IPS DF 6.9 (cell line): ENCODE measurements at regions not wholly inside any gene's neighbourhood (a gene's known extent, or its start where the extent isn't known, plus 50 kb on each side); places are given as distances from the start of the nearest gene placed in this dataset.

ENCODE experiments used
- DNase-seq: peaks from one replicate; pipeline ENCODE4 v3.0.0-alpha.2; 2013; ENCODE audit warnings: low read depth, low spot score
- H3K27ac ChIP-seq: one replicate; pipeline ENCODE4 v1.5.1; 2013; ENCODE audit warnings: low read length, control low read depth
- H3K27me3 ChIP-seq: 2 replicates; pipeline ENCODE4 v1.6.1; 2013; ENCODE audit warnings: mild to moderate bottlenecking, low read length; ENCODE audit not compliant: control insufficient read depth, insufficient read depth
- H3K36me3 ChIP-seq: 2 replicates; pipeline ENCODE4 v1.6.1; 2013; ENCODE audit warnings: low read length; ENCODE audit not compliant: control insufficient read depth, insufficient read depth
- H3K4me1 ChIP-seq: 2 replicates; pipeline ENCODE4 v1.6.1; 2013; ENCODE audit warnings: low read length; ENCODE audit not compliant: control insufficient read depth, insufficient read depth
- H3K4me3 ChIP-seq: 2 replicates; pipeline ENCODE4 v1.5.1; 2013; ENCODE audit warnings: mild to moderate bottlenecking, low read length
- H3K9me3 ChIP-seq: 2 replicates; pipeline ENCODE4 v1.6.1; 2013; ENCODE audit warnings: low read length, inconsistent platforms; ENCODE audit not compliant: control insufficient read depth, insufficient read depth
- WGBS: extraction: QIAGEN DNeasy Blood & Tissue Kit; methylation state at CpG from one replicate; pipeline ENCODE4 v1.1.7; 2013; ENCODE audit warnings: mixed read lengths, missing lambda C conversion rate; ENCODE audit not compliant: insufficient read length, insufficient coverage; 5-methylcytosine and 5-hydroxymethylcytosine counted together

DNA sequence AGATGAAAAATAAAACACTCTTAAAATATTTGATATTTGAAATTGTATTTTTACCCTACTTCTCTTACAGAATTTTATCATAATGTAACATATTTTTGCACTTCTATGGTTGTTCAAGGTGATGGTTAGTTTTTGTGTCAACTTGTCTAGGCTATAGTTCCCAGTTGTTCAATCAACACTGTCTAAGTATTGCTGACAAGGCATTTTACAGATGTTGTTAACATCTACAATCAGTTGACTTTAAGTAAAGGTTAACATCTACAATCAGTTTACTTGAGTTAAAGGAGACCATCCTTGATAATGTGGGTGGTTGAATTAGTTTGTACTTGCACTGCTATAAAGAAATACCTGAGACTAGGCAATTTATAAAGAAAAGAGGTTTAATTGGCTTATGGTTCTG lies 206.5 kb downstream of the AEBP2 start:
- Histone ChIP-seq H3K4me3 (no peak overlapping the region), H3K27me3 (no peaks in the 10 kb centered on the region), H3K36me3 (no peaks in the 10 kb centered on the region), H3K9me3 (no peaks in the 10 kb centered on the region; the same call in 1 of the 2 replicates), H3K27ac (no peak overlapping the region), H3K4me1 (no peaks in the 10 kb centered on the region; the same call in 1 of the 2 replicates)
- no peak for DNase-seq

DNA sequence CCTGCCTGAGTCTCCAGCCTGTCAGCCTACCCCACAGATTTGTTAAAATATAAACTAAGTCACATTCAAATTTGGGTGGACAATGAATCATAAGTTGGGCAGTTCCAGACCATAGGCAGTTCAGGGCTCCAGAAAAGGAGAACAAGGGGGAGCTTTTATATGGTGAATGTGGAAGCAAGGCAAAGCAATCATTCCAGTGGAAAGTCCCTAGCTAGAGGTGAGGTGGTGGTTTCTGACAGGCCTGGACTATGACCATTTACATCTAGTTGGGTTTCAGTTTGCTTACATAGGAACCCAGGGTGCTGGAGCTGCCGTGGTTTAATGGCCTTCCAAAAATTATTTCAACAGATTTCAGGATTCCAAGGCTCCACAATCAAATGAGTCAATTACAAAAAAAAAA lies 207.3 kb downstream of the AEBP2 start:
- no CpG with 5 or more reads among the region's 1 CpG for WGBS
- no peak for DNase-seq
- no peak overlapping the region for H3K4me3 ChIP-seq
- no peaks in the 10 kb centered on the region for H3K4me1 ChIP-seq
- H3K36me3 ChIP-seq: no peaks in the 10 kb centered on the region
- no peaks in the 10 kb centered on the region; the same call in 1 of the 2 replicates for H3K9me3 ChIP-seq
- no peak overlapping the region for H3K27ac ChIP-seq
- H3K27me3 ChIP-seq: no peaks in the 10 kb centered on the region

DNA sequence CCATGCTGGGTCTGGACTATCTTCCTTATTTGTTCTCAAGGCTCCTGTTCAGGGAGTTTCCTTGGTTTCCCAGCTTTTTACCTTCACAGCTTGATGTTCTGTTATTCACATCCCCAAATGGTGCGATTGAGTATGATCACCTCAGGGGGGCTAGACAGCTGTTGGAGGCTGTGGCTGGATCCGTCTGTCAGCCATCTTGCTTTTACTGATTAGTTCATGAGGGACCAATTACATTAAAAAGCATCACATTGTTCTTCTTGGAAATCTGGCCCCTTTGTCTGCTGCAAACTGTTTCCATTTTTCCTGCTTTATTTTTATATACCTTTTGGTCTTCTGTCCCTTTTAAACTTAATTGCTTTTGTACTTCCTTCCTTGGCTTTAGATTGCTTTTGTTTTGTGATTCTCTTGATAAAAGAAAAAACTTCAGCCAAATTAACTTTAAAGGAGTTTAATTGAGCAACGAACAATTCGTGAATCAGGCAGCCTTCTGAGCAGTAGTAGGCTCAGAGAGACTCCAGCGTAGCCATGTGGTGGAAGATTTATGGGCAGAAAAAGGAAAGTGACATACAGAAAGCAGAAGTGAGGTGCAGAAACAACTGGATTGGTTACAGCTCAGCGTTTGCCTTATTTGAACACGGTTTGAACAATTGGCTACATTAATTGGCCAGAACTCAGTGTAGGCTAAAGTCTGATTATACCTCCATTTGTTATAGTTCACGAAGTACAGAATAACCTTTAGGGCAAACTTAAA lies 208.7 kb downstream of the AEBP2 start:
- no peaks in the 10 kb centered on the region for H3K36me3 ChIP-seq
- no peak overlapping the region for H3K27ac ChIP-seq
- no peaks in the 10 kb centered on the region; the same call in 1 of the 2 replicates for H3K9me3 ChIP-seq
- no peaks in the 10 kb centered on the region for H3K27me3 ChIP-seq
- DNase-seq: no peak
- no peak overlapping the region for H3K4me3 ChIP-seq
- no CpG with 5 or more reads among the region's 8 CpGs for WGBS
- H3K4me1 ChIP-seq: no peaks in the 10 kb centered on the region

DNA sequence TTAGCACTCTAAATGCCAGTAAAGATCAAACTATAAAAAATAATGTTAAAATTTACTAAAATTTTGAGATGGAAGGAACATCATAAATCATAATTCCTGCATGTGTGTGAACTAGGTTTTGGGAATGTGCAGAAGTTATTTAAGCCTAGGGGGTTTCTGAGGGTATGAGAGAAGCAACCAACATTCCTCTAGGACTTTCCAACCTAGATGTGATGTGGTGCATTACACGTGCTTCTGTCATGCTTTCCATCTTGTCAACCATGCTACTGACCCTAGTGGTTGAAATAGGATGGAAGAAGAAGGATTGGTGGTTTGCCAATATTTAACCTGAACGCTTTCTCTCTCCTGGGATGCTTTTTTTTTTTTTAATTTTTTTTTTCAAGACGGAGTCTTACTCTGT lies 209.3 kb downstream of the AEBP2 start:
- DNase-seq: no peak
- Histone ChIP-seq H3K27me3 (no peaks in the 10 kb centered on the region), H3K27ac (no peak overlapping the region), H3K36me3 (no peaks in the 10 kb centered on the region), H3K9me3 (no peaks in the 10 kb centered on the region; the same call in 1 of the 2 replicates), H3K4me3 (no peak overlapping the region), H3K4me1 (no peaks in the 10 kb centered on the region)
- no CpG with 5 or more reads among the region's 3 CpGs for WGBS

DNA sequence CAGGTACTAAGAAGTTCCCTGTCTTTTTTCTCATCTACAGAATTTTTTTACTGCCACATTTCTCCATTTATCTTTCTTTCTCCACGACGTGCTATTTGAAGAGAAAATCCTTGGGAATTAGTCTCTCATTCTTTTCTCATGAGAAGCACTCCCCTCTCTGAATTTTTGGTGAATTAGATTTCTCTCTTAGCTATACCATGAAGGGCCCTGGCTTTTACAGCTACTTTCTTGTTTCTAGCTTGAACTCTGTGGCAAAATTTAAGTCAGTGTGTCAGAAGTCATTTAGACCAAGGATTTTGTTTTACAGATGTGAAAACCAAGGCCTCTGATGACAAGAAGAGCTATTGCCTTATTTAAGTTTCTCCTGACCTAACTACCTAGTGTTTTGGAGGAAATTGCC lies 213.1 kb downstream of the AEBP2 start:
- no peak for DNase-seq
- Histone ChIP-seq H3K27me3 (no peaks in the 10 kb centered on the region), H3K4me1 (no peaks in the 10 kb centered on the region), H3K27ac (no peak overlapping the region), H3K36me3 (no peaks in the 10 kb centered on the region), H3K4me3 (no peak overlapping the region), H3K9me3 (no peaks in the 10 kb centered on the region)
- no CpG with 5 or more reads among the region's 2 CpGs for WGBS

DNA sequence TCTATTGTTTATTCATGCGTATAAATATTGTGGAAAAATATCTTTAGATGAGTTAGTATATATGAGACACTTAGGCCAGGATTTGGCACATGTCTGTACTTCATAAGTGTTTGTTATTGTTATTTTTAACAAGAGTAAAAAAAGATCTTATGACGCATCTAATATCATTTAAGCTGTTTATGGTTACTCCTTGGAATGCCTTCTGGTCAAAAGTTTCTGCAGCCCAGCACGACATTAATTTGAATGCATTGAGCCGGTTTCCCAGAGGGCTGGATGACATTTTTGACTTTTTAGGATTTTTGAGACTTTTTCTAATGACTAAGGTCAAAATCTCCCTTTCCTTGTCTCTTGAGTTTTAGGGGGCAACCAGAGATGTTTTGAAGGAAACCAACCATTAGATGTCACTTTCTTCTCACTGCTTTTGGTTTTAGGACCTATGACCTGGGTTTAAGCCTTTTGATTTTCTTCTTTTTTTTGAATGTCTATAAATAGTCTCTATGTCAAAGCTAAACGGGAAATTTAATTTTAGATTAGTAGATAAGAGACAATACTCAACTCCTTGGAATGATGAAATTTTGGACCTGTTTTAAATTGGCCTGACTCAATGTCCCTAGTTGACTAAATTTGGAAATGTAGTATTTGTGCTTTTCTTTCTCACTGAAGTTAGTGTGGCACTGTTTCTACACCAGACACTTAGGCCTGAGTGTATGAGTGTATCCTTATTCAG lies 215.5 kb downstream of the AEBP2 start:
- no peak overlapping the region for H3K27ac ChIP-seq
- H3K27me3 ChIP-seq: no peaks in the 10 kb centered on the region
- no peak for DNase-seq
- no CpG with 5 or more reads among the region's 5 CpGs for WGBS
- H3K4me1 ChIP-seq: no peaks in the 10 kb centered on the region
- H3K9me3 ChIP-seq: no peaks in the 10 kb centered on the region
- H3K4me3 ChIP-seq: no peak overlapping the region
- H3K36me3 ChIP-seq: no peaks in the 10 kb centered on the region

DNA sequence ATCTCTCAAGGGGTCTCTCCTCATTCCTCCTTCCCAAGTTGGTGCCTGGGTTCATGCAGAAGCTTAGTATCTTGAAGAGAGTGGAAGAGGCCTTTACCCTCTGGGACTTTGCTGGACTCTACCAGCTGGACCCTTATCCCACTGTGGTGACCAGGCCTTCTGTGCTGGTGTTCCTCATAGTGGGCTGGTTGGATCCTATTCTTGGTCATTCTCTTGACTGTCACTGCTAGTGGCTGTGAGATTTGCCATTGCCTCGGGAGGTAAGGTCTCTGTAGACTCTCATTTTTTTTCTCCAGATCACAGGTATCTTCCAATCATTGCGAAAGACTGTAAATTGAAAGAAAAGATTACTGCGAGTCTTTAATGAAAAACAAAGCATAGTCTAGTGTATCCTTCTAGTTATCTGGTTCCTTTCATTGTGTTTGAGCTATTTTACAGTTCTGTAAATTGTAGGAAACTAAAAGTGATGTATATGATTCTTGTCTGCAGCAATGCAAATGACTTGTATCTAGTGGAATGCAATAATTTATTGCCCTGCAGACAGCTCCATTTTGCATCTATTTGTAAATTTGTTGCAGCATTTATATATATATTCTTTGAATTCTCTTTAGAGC lies 217.9 kb downstream of the AEBP2 start:
- no CpG with 5 or more reads among the region's 3 CpGs for WGBS
- H3K27ac ChIP-seq: no peak overlapping the region

DNA sequence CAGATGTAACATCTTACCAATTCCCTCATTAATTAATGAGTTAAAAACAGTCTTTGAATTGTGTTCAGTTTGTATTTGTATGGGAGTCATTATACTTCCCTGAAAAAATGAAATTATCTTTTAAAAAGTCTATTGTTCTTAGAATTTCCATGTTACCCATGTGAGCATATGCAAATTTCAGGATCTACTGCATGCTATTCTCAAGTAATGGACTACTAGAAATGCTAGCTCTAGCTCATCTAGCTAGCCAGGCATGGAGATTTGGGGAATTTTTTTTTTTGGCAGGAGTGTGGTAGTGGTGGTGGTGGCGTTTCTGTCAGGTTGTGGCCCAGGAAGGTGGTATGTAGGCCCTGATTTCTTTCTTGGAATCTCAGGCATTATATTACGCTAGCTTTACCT lies 218.4 kb downstream of the AEBP2 start:
- Histone ChIP-seq H3K9me3 (no peaks in the 10 kb centered on the region), H3K4me3 (no peak overlapping the region), H3K36me3 (no peaks in the 10 kb centered on the region), H3K27me3 (no peaks in the 10 kb centered on the region; the same call in 1 of the 2 replicates), H3K4me1 (peaks cover 3% of the 10 kb centered on the region), H3K27ac (no peak overlapping the region)
- WGBS: no CpG with 5 or more reads among the region's 2 CpGs
- DNase-seq: no peak

More for the DNA sequence above, 217.9 kb downstream of the AEBP2 start:
- no peaks in the 10 kb centered on the region for H3K36me3 ChIP-seq
- peaks cover 2% of the 10 kb centered on the region for H3K4me1 ChIP-seq
- H3K27me3 ChIP-seq: no peaks in the 10 kb centered on the region; the same call in 1 of the 2 replicates
- DNase-seq: no peak
- H3K9me3 ChIP-seq: no peaks in the 10 kb centered on the region
- no peak overlapping the region for H3K4me3 ChIP-seq

DNA sequence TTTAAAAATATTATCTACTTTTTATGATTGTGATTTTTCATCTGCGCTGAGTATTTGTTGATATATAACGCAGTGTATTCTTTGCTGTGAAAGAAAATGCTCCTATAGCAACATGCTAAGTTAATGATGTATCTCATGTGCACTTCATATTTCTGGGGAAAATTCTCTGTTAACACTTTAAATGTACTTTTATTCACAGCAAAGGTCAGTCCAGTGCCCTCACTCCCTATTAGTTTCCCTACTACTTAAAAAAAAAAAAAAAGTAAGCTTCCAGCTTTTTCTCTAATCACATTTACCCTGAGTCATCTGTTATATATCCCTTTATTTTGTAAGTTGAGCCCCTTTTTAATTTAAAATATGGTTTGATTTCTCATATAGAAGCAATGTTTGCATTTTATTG lies 219.8 kb downstream of the AEBP2 start:
- Histone ChIP-seq H3K4me1 (peaks cover 3% of the 10 kb centered on the region), H3K4me3 (no peak overlapping the region), H3K27ac (no peak overlapping the region), H3K36me3 (no peaks in the 10 kb centered on the region), H3K27me3 (no peaks in the 10 kb centered on the region; the same call in 1 of the 2 replicates), H3K9me3 (no peaks in the 10 kb centered on the region)
- DNase-seq: no peak
- WGBS: no CpG with 5 or more reads among the region's 2 CpGs

DNA sequence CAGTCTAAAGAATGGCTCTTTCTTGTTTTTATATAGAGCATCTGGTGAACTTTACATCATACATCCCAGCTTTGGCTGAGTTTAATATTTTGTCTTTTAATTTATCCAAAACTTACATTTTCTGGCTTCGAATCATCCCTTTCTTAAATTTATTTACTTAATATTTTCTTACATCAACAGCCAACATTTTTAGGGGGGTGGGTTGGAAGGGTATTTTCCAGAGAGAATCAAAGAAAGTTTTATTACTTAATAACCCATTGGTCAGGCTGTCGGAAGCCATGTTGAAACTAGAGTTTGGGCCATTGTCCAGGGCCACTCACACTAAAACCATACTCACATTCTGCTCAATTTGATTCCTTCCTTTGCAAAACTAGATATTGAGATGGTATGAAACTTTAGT lies 220.2 kb downstream of the AEBP2 start:
- no peaks in the 10 kb centered on the region for H3K9me3 ChIP-seq
- no peak overlapping the region for H3K27ac ChIP-seq
- DNase-seq: no peak
- no peak overlapping the region for H3K4me3 ChIP-seq
- H3K27me3 ChIP-seq: no peaks in the 10 kb centered on the region; the same call in 1 of the 2 replicates
- H3K4me1 ChIP-seq: peaks cover 3% of the 10 kb centered on the region
- no peaks in the 10 kb centered on the region for H3K36me3 ChIP-seq
- WGBS: 100% methylated on average over 1 of the region's 2 CpGs
